Activated naive CD4-positive, alpha-beta T cell treated with anti-CD3 and anti-CD28 coated beads, Interleukin-2, amount 50 U/mL, for 16 hours (primary cell): ENCODE measurements at regions not wholly inside any gene's neighbourhood (a gene's known extent, or its start where the extent isn't known, plus 50 kb on each side); places are given as distances from the start of the nearest gene placed in this dataset.

ENCODE experiments used
- DNase-seq: peaks from one replicate; pipeline ENCODE4 v3.0.0-alpha.2; 2020

DNA sequence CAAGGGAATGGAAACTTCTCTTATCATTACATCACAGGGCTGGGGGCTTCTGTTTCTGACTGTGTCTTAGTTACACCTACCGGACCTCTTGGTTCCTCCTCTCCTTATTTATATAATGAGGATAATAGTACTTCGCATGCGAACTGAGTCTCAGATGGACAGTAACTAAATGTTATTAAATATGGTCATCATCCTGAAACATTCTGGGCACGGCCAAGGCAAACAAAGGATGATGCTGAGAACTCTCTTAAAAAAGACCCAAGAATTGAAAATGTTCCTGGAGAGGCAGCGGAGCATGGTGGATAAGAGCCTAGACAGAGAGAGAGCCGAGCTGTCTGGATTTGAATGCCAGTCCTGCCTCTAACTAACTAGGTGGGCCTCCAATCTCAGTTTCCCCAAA lies 119.8 kb upstream of the SASH1 start:
- no peak for DNase-seq

DNA sequence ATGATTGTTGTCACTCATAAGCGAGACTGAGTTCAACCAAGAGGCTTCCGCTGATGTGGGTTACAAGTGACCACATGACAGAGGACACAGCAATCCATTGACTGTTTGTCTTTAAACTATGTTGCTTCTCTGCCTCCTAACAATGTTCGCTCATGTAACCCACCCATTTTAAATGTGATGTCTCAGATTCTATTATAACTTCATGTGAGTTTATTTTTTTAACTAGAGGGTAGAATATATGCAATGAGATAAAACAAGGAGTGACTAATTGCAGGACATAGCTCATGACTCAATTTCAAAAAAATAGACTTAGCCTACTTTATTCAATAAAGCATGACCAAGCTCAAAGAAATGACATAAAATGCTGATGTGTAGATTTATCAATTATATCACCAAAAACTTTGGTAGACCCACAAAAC lies 119.2 kb upstream of the SASH1 start:
- DNase-seq = no peak

DNA sequence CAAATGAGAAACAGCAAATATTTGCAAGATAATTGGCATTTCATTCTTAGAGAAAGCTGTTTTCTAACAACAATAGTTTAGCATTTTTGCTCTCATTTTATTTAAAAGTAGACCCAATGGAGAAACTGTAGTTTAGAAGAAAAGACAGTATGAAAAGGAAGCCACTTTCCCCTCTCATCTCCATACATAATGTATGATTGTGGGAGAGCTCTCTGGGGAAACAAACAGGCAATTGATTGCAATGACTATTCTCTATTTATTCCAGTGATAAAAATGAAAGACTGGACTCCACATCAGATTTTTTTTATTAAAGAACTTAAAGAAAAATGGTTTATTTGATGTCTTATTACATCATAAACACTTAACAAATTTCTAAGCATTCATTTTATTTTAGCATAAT lies 116.8 kb upstream of the SASH1 start:
- DNase-seq = no peak

DNA sequence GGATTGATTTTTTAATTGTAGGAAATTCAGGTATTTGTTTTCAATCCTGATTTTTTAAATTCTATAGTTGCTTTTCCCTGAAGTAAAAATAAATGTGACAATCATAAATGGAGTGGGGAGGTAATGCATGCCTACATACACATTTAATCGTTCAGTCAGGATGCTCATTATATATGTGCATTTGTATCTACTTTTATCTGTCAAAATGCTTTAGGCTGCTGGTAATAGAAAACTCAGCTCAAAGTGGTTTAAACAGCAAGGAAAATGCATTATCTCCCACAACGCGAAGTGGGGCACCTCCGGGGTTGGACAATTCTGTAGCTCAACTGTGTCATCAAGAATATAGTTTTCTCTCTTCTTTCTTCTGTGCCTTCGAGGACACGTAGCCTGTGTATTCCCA lies 116.4 kb upstream of the SASH1 start:
- no peak for DNase-seq

DNA sequence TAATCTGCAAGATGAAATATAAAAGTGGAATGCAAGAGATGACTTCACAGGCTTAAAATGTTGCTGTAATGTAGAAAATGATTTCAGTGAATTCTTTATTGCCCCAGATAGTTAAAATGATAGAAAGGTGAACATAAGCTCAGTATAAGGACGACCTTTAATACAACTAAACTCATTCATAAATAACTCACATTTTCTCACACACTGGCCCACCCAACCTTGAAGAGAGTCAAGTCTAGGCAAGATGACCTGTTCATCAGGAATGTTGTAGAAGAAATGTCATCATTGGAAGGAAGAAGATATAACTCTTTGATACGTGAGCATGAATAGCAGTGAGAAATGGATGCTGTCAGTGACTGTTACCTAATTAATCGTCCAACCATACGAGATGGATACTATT lies 111.1 kb upstream of the SASH1 start:
- DNase-seq = no peak

DNA sequence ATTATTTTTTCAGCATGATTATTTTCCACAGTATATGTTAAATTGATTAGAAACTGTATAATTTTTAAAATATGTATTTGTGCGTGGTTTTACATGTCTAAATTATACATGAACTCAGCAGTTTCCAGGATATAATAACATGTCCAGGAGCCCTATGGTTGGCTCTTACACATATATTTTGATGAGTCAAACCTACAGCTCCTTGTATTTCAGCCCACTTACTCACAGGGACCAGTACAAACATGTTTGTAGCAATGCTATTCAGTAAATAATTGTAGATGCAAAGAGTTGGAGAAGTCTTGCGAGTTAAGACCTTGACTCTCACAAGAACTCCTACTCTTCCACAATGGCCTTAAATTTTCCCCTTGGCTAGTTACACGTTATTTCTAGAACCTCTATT lies 107.2 kb upstream of the SASH1 start:
- no peak for DNase-seq

DNA sequence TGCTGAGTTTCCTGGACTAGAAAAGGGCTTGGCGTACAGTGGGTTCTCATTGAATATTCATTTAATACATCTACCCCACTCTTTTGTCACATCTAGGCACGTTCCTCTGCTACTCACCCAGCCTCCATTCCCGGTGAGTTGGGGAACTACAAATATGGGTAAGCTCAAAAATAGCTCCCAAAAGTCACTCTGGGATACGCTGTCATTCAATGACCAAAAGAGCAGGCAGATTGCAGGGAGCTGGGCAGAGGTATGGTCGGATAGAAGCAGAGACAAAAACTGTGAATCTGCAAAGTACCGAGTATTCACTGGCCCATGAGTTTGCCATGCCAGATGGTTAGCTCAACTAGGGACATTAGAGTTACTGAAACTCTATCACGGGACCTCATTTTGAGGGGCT lies 103.9 kb upstream of the SASH1 start:
- no peak for DNase-seq

DNA sequence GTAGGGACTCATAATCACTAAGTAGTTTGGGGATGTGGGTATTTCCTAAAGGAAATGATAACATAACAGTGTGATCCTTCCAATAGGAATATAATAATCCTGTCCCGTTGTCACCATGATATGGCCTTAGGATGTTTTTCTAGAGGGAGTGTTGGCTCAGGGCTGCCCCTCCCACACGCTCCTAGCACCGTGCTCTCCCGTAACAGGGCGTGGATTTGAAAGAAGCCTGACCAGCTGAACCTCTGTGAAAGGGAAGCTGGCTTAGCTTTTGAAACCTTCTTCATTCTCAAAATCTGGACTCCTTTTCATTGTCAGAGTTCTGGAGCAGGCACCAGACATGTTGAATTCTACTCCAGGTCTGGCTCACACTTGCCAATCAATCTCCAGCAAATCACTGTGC lies 103.4 kb upstream of the SASH1 start:
- DNase-seq = no peak

DNA sequence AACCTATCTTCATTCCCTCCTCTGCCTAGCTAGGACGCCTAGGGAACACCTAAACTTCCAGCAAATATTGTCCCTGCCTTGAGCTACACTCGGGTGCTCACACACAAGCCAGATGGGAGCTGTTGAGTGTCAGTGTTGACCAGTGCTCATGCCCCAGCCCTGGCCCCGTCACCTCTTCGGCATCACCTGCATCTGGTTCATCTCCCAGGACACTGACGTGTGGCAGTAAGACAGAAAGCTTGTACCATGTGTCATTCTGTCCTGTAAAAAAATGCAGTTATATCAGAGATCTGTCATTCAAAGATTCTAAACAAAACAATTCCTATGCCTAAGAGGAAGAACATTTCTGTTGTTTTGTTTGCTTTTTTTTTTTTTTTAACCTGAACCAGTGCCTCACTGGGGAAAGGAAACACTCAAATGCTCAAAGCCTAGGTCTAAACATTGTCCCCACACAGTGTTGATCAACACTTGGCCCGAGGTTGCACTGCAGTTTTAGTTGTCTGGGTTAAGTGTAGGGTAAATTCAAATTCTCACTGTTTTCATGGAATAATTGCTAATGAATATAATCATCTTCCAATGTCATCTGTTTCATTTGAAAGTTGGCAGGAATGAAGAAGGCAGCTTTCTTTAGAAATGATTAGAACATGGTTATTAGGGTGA lies 102.7 kb upstream of the SASH1 start:
- no peak for DNase-seq

DNA sequence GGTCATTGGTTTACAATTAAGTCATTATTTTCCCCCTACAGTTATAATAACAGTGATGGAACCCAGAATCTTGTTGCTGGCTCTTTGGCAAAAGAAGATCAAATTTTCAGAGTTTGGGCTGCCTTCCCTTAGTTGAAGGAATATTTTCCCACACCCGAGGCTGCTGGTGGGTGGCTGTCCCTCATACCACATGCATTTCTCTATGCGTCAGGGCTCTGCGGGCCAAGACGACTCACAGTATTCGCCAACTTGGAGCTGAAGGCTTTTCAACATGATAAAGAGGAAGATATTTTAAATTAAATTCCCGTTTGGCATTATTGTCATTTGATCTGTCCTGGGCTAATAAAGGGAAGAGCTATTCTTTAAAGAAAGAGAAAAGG lies 102.2 kb upstream of the SASH1 start:
- no peak for DNase-seq

DNA sequence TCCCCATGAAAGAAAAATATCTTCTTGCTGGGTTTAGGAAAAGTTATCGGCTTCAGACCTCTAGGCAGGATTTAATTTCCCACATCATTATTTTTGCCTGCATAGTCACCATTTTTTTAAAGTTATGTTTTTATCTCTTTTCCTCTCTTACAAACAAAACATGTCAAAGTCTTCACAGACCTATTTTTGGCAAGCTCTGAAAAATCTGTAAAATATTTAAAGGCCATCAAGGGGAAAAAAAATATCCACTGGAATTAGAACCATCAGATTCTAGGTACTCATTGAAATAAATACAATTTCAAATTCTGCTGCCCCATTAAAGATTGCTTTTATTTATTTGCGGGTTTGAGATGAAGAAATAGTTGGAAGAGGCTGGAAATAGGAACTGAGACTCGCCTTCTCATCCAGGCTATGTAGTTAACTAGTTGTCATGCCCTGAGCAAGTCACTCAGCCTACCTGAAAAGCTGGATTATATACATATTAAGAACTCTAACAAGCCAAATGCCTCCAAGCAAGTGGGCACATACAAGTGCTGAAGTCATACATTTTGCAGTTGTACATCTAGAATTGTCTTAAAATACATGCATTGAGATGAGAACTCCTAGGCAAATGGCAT lies 101.7 kb upstream of the SASH1 start:
- no peak for DNase-seq

DNA sequence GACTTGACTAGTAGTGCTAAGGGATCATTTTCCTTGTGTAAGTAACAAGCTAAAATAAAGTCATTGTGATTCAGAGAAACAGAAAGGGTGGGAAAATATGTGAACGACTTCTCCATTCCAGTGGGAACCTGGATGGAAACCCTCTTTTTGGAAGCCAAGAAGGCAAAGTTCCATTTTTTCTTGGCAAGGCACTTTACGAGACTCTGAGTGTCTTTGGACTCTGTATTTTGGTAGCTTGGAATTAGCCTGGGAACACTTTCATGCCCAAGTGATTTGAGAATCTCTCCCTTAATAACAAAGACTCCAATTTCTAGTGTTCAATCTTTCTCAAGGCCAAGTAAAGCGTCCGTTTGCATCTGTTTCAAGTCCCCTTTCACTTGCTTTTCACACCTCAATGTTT lies 100.5 kb upstream of the SASH1 start:
- DNase-seq = no peak

DNA sequence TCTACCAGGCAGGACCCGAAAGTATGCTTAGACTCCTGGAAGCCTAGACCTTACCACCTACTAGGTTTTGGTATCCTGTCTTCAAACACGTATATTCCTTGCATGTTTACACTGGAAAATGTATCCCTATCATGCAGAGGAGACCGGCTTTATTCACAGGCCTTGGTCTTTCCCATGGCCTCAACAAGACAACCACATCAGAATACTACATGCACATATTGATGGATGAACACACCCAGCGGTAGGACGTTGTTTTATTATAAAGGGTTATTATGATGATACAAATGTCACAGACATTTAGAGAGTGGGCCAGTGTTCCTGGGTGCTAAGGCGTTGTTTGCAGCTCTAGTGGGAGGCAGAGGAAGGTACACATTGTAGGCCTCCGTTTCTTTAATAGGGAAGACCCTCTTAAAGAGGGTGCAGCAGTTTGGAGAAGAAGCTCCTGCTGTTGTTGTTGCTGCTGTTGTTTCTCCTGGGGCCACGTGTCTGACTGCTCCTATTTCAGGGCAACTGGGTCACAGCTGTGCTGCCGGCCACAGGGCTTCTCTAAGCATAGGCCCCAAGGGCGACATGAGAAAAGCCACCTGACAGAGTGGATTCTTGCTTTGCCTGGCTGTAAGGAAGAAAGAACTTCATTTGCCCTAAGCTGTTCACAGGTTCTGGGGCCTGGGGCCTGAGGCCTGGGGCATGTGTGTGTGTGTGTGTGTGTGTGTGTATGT lies 98.3 kb upstream of the SASH1 start:
- no peak for DNase-seq

DNA sequence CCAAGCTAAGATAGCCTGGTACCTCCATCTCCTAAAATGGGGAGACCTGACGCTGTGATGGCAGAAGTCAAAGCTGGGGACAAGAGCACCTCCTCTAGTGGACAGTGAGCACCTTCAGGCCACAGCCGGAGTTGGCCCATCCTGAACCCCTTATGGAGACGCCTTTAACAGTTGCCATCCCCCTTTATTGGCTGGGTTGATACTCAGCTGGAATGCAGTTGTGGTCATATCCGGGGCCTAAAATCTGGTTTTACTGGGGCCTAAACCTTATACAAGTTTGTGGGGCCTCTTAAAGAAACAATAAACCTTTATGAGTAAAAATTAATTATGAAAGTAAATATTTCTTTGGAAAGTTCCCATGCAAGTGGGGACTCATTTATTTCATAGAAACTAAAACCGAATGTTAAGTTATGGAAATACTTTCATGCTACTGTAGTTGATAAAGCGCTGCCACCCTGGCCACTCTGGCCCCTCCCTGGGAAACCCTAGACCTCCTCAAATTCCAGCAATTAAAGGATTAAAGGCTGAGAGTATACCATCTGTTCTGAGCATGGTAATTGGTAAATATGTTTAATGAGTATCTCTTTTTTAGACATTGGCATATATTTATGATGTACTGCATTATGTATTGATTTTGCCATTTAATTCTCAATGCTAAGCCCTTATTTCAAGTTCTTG lies 95.1 kb upstream of the SASH1 start:
- DNase-seq = no peak

DNA sequence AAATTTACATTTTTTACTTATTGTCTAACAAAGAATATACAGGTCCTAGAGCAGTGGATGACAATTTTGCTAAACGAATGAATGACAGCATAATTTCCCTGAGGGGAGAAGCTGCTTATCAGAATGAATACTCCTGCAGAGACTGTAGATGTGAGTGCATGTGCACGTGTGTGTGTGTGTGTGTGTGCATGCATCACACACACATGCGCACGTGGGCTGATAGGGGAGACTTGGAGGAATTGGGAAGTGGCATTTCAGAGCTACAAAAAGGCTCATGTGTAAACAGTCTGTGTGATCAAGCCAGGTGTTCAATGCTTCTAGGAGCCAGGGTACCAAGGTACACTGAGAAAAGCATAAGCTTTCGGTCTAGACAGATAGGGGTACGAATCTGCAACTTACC lies 93.5 kb upstream of the SASH1 start:
- DNase-seq = no peak

DNA sequence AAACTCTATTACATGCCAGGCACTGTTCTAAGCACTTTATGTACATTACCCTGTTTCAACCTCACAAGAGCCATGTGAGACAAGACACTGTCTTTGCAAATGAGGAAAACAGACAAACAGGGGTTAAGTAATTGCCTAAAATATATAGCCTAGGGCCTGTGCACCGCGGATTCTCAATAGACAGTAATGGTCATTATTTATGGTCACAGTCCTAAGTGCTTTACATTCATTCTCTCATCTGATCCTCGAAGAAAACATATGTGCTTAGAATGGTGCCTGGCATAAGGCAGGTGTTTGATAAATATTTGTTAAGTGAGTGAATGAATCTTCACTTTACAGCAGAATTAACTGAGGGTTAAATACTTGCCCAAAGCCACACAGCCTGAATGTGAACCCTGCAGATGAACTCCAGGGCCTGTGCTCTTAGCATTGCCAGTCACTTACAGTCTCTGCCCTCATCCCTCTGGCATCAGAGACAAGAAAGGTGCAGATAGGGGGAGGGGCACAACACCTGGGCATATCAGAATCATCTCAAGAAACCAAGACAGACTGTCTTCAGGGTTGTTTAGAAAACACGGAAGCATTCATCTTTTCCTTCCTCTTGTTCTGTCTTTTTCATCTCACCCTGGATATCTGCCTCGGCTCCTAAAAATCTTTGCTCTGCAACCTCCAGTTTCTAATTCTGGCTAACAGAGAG lies 92.8 kb upstream of the SASH1 start:
- DNase-seq = no peak

DNA sequence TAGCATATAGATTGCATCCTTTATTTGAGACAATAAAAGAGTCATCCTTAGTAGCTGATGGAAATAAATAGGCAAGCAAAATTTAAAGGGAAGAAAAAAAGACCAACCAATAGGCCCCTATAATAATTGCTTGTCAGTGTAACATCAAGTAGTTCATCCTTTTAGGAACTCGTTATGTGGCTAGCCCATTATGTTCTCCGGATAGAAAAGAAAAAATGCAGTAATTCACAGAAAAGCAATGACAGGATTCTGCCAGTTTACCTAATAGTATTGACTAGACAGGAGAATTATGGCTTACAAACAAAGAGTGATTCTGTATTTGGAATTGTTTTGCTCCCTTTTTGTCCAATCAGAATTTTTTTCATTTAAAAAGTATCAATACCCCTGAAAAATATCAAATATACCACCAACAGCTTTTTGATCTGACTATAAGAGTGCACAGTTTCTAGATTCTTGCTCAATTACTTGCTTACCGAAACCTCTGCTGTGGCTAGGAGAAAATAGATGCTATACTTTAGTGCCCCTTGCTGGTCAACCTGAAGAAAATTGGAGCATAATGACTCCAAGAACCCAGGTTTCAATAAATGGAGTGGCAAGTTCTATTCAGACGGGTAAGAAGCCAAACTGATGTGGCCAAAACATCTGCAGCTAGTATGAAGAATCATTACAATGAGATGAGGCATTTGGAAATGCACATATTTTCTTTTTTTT lies 91.5 kb upstream of the SASH1 start:
- no peak for DNase-seq

DNA sequence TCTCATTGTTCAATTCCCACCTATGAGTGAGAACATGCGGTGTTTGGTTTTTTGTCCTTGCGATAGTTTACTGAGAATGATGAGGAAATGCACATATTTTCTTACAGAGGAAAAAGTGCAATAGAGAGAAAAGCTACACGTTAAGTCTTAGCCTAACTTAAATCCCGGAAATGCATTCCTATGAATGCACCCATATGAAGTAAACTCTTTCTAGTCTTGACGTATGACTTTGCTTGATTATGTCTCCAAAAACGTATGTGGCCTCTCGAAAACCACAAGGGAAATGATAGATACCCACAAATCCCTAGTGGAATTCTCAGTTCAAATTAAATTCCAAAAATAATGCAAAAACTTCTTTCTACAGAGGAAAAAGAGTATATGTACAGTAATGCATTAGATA lies 90.7 kb upstream of the SASH1 start:
- no peak for DNase-seq

DNA sequence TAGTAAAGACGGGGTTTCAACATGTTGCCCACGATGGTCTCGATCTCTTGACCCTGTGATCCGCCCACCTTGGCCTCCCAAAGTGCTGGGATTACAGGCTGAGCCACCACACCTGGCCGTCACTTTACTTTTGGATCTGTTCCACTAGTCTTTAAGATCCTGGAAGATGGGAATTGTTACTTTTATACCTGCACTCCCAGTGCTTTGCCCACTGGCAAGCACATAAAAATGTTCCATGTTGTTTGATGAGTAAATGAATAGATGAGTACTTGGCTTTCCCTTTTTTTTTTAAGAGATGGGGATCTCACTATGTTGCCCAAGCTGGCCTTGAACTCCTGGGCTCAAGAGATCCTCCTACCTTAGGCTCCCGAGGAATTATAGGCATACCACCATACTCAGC lies 84.8 kb upstream of the SASH1 start:
- DNase-seq = no peak

DNA sequence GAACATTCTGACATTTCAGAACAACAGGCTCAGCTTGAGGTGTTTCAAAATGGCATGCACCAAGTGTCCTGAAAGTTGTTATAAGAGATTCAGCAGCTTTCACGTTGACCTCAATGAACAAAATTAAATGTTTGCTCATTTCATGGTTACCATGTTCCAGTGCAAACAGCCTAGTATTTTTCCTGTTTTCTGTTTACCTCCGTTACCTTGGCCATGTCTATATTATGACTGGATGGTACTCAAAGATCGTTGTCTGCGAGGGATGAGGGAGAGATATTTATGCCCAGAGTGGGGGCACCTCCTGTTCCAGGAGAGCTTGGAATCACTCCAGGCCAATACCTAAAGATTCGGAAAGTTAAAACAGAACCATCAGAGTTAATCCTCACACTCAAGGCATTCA lies 83.8 kb upstream of the SASH1 start:
- DNase-seq = no peak

DNA sequence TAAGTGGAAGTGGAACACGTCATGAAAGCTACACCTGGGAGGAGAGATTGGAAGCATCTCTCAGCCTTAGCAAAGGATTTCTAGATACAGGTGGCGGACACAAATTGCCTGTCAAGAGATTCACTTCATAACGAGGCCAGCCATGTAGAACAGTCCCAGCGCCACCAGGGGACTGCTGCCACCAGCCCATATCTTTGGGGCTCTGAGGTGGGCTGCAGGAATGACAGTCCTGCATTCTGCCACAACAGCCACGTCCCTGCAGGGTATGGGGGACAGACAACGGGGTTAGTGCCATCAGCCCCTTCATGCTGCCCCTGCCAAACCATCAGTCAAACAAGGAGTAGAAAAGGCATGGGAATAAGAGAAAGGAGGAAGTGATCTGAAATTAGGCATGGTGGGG lies 81.2 kb upstream of the SASH1 start:
- DNase-seq = no peak

DNA sequence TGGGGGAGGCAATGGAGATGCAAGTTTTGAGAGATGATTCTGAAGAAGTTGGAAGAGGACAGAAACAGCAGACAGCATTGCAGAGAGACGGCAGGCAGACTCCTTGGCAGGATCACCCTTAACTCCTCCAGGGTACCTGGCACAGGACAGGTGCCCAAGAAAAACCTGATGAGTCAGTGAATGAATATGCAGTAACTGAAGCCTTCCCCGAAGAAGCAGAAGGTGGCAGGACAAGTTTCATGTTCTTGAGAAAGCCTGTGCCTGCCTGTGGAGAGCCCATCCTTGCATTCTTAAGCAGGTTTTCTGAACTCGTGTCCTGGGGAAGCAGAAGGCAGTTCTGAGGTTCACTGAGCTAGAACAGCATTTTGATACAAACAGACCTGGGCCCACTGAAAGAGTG lies 79.6 kb upstream of the SASH1 start:
- no peak for DNase-seq

DNA sequence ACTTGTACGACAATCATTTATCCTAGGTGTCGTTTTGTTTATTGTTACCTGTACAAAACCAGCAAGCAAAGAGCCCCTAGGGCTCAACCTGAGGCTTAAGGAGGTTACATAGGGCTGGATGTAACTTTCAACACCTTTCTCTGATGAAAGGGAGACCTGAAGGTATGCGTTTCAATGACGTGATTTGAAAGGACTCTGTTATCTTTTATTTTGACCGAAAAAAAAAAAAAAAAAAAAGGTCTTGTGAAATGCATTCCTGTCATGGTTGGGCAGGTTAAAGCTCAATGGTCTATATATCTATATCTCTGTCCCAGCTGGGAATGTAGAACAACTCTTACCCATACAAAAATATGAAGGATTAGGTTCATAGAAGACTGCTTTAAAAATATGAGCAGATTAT lies 78.7 kb upstream of the SASH1 start:
- no peak for DNase-seq
